HG02642 (cell line): ENCODE measurements at regions not wholly inside any gene's neighbourhood (a gene's known extent, or its start where the extent isn't known, plus 50 kb on each side); places are given as distances from the start of the nearest gene placed in this dataset.
A peak's percentile ranks its signal among the peaks of the same experiment; 100 is the strongest.

Experiments used
- ATAC-seq: cut with Tn5 transposase; IDR thresholded peaks from one replicate; pipeline ENCODE4 v1.9.1; 2021; ENCODE audit warnings: mild to moderate bottlenecking; ENCODE audit not compliant: unreplicated experiment, poor library complexity

DNA sequence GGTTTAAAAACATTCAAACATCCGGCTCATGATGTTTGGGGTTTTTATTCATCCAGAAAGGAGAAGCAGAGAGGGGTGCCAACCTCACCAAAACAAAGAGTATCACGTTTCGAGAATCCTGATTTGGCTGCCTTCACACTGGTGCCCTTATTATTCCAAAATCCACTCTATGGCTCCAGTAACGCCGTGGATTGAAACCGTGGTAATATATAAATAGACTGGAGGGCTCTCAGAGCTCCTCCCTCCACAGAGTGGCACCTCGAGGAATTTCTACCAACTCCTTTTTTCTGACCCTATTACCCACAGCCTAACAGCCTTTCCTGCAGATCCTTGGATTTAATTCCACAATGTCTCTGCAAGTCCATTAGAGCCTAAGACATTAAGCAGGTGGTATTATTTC, 353.6 kb downstream of the CRPPA start:
- ATAC-seq, result no peak

DNA sequence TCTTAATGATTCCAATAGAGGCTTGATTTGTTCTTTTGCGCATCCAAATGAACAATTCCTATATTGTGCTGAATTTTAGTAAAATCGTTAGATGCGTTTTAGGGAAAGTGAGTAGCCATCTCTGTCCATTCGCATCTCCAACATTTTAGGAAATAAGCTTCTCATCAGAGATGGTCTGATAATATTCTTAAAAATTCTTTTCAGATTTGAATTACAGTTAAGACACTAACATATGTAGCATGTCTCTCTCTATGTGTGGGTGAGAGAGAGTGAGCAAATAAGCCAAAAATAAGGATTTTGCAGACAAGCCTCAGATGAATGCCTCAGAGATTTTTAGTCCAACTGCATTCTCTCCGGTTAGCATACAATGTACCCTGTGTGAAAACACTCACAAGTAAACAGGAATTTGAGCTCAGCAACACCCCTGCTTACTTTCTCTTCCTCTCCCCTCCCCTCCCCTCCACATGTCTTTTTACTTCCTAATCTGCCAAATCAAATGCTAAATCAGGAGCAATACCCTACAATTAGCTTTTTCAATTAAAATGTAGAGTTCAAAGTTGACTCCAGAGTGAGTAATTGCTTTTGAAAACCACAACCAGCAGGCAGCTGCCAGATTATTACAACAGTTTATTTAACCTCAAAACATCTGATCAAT, 354.4 kb downstream of the CRPPA start:
- ATAC-seq, result no peak

DNA sequence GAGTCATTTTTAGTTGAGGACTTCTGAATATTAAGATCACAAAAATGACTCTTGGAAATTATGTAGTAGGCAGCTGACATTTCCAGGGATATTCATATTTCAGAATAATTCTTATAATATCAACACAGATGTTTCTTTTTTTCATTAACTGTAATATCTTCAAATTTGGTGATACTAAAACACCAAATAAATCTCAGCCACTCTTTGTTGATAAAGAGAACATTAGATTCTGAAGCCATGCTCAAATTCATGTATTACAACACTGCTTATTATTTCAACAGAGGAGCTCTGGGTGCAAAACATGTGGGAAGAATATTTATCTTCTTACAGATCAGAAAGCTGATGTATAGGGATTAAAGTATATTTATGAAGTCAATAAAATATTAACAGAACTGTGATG, 355.4 kb downstream of the CRPPA start:
- ATAC-seq, result no peak

DNA sequence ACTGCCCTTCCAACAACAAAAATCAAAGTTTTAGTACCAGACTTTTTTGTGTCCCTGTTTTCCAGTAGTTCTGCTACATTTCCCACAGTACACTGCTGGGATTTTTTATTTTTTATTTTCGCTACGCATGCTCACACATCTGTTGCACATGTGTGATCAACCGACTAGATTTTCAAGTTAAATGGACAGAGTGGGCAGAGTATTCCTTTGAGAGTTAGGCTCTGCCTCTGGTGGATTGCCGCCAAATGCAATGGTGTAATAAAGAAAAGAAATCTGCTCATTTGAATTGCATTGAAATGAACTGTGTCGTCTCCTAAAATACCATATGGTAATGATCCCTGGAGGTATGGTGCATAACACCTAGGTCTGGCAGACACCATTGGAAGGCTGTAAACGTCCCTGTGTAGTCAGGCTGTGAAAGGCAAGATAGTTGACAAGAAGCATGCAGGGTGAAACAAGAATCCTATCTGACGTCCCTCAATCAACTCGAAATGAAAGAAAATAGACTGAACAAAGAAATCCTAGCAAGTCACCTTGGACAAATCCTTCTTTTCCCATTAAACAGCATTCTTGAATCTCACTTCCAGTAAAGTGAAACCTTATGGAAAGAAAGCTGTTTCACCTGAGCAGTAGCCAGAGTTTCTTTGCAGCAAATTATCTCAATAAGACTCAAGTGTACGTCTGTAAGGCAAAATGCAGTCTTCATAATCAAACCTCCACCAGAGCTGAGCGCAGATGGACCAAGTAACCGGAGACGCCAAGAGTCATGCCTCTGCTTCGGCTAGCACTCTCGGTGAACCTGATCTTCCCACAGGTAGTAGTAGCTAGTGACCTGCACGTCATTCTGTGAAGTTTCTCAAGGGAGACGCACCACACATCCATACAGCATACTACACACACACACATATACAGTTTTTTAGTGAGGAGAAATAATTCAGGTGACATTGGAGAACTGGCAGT, 357.3 kb downstream of the CRPPA start:
- no peak for ATAC-seq

DNA sequence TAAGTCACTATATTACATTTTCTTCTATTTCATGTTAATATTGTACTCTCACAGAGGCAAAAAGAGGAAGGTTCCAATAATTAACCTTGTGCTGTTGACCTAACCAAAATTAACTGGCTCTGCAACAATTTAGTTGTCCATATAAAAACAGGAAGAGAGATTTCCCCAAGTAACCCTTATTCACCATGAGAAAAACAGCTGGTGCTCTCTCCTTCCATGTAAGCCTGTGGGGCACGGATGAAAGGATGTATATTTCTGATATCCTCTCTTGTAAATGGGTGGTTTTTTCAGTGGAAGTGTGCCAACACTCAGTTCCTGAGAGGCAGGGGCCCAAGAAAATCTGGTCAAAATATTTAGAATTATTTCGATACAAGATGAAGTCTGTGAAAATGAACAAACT, 358.1 kb downstream of the CRPPA start:
- no peak for ATAC-seq

DNA sequence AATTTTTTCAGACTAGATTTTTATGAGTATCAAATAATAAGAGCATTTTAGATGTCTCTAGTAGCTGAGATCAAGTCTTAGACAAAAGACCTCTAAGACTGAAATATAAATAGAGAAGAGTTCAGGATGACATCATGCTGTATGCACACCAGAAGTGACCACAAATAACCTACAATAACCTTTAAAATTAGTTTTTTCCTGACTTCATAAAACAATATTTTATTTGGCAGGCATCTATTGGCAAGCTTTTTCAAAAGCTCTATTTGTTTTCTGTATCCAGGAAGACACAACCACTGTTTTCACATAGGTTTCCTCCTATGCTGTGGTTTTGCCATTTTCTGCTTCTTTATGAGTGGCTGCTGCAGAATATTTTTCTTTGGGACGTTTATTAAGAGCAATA, 359.1 kb downstream of the CRPPA start:
- no peak for ATAC-seq

DNA sequence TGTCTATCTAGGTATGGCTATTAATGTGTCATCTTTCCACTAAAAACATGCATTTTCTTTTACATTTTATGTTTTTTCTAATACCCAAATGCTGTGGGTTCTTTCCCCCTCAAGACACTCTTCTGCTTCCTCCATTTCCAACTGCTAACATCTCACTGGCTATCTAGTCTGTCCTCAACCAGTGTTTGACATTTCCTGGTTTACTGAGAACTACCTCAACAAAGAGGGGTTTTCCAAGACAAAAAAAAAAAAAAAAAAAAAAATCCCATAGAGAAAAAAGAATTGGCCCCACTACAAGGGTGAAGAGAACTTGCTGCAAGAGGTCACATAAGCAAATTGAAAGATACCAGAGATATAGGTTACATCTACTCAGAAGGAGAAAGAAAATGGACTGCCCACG, 359.7 kb downstream of the CRPPA start:
- ATAC-seq, result no peak

DNA sequence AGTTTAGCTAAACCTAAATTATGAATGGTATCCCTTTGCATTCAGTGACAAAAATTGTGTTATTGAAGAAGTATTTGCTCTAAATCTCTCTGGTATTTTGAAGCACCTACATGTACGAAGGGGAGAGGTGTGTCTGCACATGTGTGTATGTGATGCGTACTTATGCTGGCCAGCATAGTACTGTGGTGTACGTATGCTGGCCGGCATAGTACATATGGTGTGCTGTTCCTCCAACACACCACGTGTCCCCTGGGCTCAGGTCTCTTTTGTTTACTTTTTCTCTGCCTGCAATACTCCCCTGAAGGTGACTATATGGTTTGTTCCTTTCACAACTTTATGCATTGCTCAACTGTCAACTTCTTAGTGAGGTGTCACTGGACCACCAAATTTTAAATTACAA, 360.3 kb downstream of the CRPPA start:
- no peak for ATAC-seq

DNA sequence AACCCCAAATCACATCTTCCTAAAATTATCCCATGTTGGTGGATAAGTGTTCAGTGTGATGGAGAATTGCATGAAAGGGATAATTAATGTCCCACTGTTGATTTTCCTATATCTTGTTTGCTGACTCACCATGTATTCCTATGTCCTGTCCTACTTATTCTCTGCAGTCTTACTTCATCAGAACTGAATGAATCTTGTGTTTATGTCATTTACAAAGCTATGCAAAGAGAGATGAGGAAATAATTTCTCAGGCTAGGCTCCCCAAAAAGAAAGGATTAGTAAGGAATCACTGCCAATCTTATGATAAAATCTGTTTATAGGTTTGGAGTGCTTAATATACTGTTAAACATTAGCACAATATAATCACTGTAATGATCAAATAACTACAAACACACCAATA, 360.8 kb downstream of the CRPPA start:
- ATAC-seq, result no peak

DNA sequence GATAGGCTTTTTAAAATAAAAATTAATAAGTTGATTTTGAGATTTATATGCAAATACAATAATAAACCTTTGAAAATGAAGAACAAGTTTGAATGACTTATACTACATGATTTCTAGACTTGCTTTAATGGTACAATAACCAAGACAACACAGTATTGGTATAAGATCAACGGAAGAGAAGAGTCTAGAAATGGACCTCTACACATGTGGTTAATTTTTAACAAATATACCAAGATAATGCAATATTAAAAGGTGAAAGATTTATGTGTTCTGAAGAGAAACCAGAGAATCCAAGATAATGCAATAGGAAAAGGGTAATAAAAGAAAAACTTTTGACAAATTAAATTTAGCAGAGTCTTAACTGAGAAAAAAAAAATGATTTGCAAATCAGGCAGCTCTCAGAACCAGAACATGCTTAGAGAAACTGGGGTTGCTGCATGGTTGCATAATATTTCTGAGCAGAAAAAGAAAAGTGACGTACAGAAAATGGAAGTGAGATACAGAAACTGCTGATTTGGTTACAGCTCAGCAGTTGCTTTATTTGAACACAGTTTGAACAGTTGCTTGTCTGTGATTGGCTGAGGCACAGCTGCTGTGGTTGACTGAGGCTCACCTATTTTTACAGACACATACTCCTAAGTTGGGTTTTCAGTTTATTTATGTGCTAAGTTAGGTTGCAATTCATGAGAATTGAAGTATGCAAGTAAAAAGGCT, 365.9 kb downstream of the CRPPA start:
- ATAC-seq, result peak; percentile 75

DNA sequence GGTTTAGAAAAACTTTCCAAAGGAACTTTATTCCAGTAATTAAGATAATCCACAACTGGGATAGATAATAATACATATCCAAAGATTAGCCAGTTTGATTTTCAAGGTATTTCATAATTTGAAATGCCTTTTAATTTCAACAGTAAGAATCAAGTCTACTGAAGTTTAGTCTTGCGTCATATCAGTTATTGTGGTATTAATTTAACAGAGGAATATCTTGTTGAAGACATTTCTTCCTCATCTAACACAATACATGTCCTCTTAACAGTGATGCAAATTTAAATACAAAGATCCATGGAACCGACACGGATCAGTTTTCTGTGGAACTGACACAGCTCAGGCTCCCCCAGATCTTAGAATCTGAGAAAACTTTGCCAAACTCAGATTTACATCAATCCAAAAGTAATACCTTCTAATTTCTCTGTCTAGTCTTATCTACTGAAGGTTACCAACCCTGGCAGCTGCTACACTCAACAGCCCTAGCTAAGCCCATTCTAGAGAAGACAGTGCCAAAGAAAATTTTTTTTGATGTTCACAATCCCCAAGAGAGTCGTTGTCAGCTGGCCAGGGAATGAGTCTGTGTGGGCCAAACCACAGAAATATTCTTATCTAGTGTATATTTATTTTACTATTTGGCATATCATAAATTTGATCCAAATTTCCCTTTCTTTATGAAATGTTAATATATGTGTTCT, 365.2 kb upstream of the MEOX2 start:
- ATAC-seq, result no peak

DNA sequence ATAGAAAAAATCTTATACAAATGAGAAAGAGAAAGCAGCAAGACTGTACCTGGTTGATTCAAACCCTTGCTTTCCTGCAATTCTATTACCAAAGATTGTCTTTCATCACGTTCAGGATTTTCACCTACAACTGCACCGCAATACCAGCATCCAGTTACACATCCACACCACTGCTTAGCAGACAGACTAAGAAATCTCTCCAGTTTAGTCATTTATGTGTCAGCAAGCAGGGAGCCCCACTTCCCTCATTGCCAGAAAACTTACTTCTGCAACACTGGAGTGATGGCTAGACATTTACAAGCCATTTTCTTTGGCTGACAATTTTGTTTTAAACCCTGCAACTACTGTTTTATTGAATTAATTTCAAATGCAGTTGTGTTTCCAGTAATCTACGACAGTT, 359.6 kb upstream of the MEOX2 start:
- no peak for ATAC-seq

DNA sequence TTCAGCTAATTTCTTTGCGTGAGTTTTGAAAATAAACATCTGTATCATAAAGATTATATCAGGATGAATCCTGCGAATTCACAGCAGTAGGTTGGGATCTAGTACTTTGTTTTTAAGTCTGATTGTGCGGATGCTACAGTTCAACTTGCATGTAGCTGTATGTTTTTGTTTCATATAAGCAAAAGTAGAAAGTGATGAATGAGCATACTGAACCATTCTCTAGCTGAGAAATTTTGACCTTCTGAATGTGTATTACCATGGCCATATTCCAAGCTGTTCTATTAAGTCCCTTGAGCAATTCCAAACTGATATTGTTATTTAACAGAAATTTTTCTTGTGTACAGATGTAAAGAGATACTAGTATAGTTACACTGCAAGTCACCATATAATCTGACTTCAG, 358.8 kb upstream of the MEOX2 start:
- ATAC-seq, result no peak

DNA sequence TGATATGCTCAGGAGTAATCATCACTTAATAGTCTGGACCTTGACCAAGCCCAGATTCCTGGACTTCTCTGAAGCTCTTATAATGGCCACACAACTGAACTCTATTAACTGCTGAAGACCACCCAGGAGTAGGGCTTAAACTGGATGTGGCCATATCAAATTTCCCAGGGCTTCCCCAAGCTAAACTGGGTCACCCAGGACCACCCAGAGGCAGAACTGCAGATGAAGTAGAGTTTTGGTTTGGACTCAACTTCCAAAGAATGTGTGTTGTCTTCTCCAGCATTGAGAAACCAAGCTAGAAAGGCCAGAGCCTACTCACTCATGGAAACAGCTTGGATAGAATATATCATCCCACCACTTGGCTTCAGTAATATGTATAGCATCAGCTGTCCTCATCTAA, 358.2 kb upstream of the MEOX2 start:
- no peak for ATAC-seq

DNA sequence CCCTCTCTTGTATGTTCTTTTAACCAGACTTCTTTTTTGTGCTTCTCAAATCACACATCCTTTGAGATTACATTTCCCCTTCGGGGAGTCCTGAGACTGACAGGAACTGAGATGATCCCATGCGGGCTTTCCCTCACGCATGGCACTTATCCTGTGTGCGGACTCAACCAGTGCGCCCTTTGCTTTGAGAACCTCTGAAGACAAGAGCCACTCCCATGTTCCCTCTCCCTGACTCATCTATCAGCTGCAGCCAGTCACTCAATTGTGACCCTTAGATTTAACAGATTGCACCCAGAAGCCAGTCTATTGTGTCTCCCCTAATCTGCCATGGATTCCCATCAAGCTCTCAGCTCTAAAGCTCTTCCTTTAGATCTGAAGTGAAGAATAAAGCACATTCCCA, 353.9 kb upstream of the MEOX2 start:
- ATAC-seq, result no peak

DNA sequence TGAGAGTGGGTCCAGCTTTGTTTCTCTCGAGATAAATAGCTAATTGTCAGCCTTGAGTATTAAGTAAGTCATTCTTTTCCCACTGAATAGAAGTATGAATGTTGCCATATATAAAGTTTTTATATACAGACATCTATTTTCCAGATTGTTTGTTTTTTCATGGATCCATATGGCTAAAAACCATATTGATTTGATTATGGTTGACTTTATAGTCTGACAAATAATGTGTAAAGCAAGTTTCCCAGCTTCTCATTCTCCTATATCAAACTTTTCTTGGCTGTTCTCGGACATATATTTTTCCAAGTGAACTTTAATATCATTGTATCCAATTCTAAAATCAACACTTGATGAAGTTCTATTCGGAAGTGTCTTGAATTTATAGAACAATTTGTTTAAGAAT, 352.4 kb upstream of the MEOX2 start:
- no peak for ATAC-seq

DNA sequence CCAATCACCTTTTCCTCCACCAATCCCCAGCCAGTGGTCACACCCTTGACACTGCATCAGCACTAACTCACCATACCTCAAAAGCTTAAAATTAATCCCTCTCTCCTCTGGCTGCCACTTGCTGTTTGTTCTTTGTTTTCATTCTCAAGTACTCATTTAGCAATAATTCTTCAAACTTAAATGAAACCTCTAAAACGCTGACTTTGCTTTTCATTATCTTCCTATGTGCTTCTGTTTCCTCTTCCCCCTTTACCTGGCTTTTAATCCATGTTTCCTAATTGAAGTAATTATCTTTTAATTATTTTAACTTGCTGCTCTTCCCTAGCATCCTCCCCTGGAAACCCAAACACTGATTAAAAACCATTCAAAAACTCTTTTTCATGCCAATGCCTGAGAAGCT, 348.9 kb upstream of the MEOX2 start:
- no peak for ATAC-seq

DNA sequence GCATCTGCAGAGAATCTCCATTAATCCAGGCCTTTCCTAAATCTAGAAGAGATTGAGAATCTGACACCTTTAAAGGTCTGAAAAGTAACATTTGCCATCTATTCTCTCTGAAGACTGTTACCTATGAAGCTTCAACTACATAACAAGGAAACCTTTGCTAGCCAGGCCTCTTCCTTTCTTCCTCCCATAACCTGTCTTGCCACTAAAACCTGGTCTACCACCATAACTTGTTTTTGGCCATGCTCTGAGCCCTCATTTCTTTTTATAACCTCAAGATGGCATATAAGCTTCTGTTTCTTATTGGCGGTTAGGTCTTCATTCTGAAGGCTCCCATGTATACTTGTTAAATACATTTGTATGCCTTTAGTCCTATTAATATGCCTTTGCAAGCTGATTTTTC, 348.4 kb upstream of the MEOX2 start:
- ATAC-seq, result no peak

DNA sequence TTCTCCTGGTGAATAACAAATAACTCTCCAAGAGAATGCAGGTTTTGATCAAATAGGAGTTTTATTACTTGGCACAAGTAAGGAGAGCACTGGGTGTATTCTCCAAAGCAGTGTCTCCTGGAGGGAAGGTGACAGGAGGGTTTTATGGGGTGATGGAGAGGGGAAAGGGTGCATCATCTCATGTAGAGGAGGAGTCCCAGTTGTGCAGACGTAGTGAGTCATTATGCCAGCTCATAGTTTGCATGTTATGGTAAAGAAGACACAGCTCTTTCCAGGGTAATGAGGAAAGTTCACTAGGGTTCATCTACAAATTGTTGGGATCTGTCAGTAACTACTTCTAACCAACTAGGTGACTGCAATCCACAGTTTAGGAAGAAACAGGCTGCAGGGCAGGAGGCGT, 347.9 kb upstream of the MEOX2 start:
- no peak for ATAC-seq

DNA sequence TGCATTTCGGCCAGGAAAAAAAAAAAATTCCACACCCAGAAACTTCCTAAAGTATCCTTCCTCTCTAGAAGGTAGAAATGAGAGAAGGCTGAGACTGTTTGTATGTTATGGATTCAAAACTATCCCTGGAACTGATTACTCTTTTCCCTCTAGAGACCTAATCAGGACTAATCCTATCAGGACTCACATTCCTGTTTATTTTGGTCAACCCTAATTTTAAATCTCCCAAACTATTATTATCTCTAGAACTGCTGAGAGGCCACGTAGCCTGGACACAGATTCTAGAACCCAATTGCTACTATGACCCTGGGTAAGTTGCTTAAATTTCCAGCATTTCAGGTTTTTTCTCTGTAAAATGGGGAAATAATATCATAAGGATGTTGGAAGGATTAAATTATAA, 346.8 kb upstream of the MEOX2 start:
- ATAC-seq, result no peak

DNA sequence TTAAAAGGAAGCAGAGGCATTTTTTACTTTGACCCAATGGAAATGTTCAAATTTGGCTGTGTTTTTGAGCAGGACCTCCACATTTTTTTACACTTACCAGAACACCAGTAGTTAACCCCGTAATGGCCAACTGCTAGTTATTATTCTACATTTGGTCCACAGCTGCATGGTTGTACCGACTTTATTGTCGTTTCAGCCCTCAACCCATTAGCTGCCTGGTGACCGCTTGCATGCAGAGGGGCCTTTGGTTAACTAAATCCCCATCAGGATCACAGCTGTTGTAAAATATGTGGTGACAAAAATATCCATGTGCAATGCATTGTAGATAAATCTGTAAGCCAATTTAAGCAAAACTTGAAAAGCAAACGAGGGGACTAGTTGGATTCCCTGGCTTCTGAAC, 342.2 kb upstream of the MEOX2 start:
- ATAC-seq, result no peak
